Effector memory CD4-positive, alpha-beta T cell (primary cell): ENCODE measurements at regions not wholly inside any gene's neighbourhood (a gene's known extent, or its start where the extent isn't known, plus 50 kb on each side); places are given as distances from the start of the nearest gene placed in this dataset.

Experiments used
- DNase-seq, 3 donors: peaks; one replicate each; pipeline ENCODE4 v3.0.0-alpha.2; 2020
- H3K27ac ChIP-seq: 2 replicates; pipeline ENCODE4 v1.7.0; 2013; ENCODE audit warnings: mild to moderate bottlenecking, low read length, moderate library complexity; ENCODE audit not compliant: insufficient read depth, poor library complexity, severe bottlenecking
- H3K27me3 ChIP-seq: replicated peaks from 2 replicates; pipeline ENCODE4 v1.7.0; 2013; ENCODE audit warnings: mild to moderate bottlenecking, low read length; ENCODE audit not compliant: insufficient read depth, control insufficient read depth, poor library complexity, severe bottlenecking
- H3K36me3 ChIP-seq: 2 replicates; pipeline ENCODE4 v1.7.0; 2013; ENCODE audit warnings: mild to moderate bottlenecking, low read length, moderate library complexity; ENCODE audit not compliant: control insufficient read depth, insufficient read depth
- H3K4me1 ChIP-seq: 2 replicates; pipeline ENCODE4 v1.7.0; 2013; ENCODE audit warnings: low read length, mild to moderate bottlenecking; ENCODE audit not compliant: control insufficient read depth, insufficient read depth, poor library complexity, severe bottlenecking
- H3K4me3 ChIP-seq: 2 replicates; pipeline ENCODE4 v1.7.0; 2013; ENCODE audit warnings: low read length, low read depth, mild to moderate bottlenecking; ENCODE audit not compliant: insufficient read depth, poor library complexity, severe bottlenecking
- H3K9me3 ChIP-seq: 2 replicates; pipeline ENCODE4 v1.7.0; 2013; ENCODE audit warnings: mild to moderate bottlenecking, low read length, moderate library complexity; ENCODE audit not compliant: control insufficient read depth

GRCh38 chr6:23465912-23466311 lies 660.1 kb upstream of the NRSN1 start:
- no peaks in the 10 kb centered on the region for H3K36me3 ChIP-seq
- H3K4me3 ChIP-seq: no peak overlapping the region
- H3K27ac ChIP-seq: no peak overlapping the region
- H3K9me3 ChIP-seq: no peaks in the 10 kb centered on the region
- H3K27me3 ChIP-seq: no peaks in the 10 kb centered on the region
- DNase-seq: no peak
- no peaks in the 10 kb centered on the region for H3K4me1 ChIP-seq

- H3K4me1 ChIP-seq: no peaks in the 10 kb centered on the region
- no peak for DNase-seq
- no peaks in the 10 kb centered on the region for H3K27me3 ChIP-seq
- H3K27ac ChIP-seq: no peak overlapping the region
- no peaks in the 10 kb centered on the region for H3K36me3 ChIP-seq
- H3K4me3 ChIP-seq: no peak overlapping the region
- H3K9me3 ChIP-seq: no peaks in the 10 kb centered on the region
Measured at GRCh38 chr6:23477586-23477985, 648.4 kb upstream of the NRSN1 start.

GRCh38 chr6:23478312-23478711 lies 647.7 kb upstream of the NRSN1 start:
- DNase-seq: no peak
- no peaks in the 10 kb centered on the region for H3K36me3 ChIP-seq

GRCh38 chr6:23483896-23484295 lies 642.1 kb upstream of the NRSN1 start:
- Histone ChIP-seq H3K27me3 (no peaks in the 10 kb centered on the region), H3K36me3 (no peaks in the 10 kb centered on the region), H3K27ac (no peak overlapping the region), H3K4me3 (no peak overlapping the region), H3K4me1 (no peaks in the 10 kb centered on the region), H3K9me3 (no peaks in the 10 kb centered on the region)
- no peak for DNase-seq

More at GRCh38 chr6:23478312-23478711, 647.7 kb upstream of the NRSN1 start:
- H3K27ac ChIP-seq: no peak overlapping the region
- no peaks in the 10 kb centered on the region for H3K4me1 ChIP-seq
- H3K27me3 ChIP-seq: no peaks in the 10 kb centered on the region
- no peaks in the 10 kb centered on the region for H3K9me3 ChIP-seq
- H3K4me3 ChIP-seq: no peak overlapping the region

GRCh38 chr6:23494367-23494766 lies 631.6 kb upstream of the NRSN1 start:
- no peaks in the 10 kb centered on the region for H3K9me3 ChIP-seq
- no peaks in the 10 kb centered on the region for H3K36me3 ChIP-seq
- no peaks in the 10 kb centered on the region for H3K27me3 ChIP-seq

GRCh38 chr6:23498013-23498412 lies 628.0 kb upstream of the NRSN1 start:
- Histone ChIP-seq H3K27ac (no peak overlapping the region), H3K9me3 (no peaks in the 10 kb centered on the region), H3K4me1 (no peaks in the 10 kb centered on the region), H3K27me3 (no peaks in the 10 kb centered on the region), H3K36me3 (no peaks in the 10 kb centered on the region), H3K4me3 (no peak overlapping the region)
- no peak for DNase-seq

More at GRCh38 chr6:23494367-23494766, 631.6 kb upstream of the NRSN1 start:
- Histone ChIP-seq H3K27ac (no peak overlapping the region), H3K4me1 (no peaks in the 10 kb centered on the region), H3K4me3 (no peak overlapping the region)
- DNase-seq: no peak

- H3K27me3 ChIP-seq: no peaks in the 10 kb centered on the region
- no peaks in the 10 kb centered on the region for H3K36me3 ChIP-seq
- DNase-seq: no peak
- H3K9me3 ChIP-seq: no peaks in the 10 kb centered on the region
- H3K27ac ChIP-seq: no peak overlapping the region
- H3K4me3 ChIP-seq: no peak overlapping the region
- H3K4me1 ChIP-seq: no peaks in the 10 kb centered on the region
Measured at GRCh38 chr6:23499549-23499948, 626.5 kb upstream of the NRSN1 start.

GRCh38 chr6:23503173-23503572 lies 622.8 kb upstream of the NRSN1 start:
- Histone ChIP-seq H3K4me3 (no peak overlapping the region), H3K36me3 (no peaks in the 10 kb centered on the region), H3K4me1 (no peaks in the 10 kb centered on the region), H3K27ac (no peak overlapping the region), H3K27me3 (no peaks in the 10 kb centered on the region), H3K9me3 (no peaks in the 10 kb centered on the region)
- DNase-seq: no peak

- H3K9me3 ChIP-seq: no peaks in the 10 kb centered on the region
- no peak overlapping the region for H3K27ac ChIP-seq
- no peak overlapping the region for H3K4me3 ChIP-seq
- DNase-seq: no peak
- H3K4me1 ChIP-seq: no peaks in the 10 kb centered on the region
- H3K36me3 ChIP-seq: no peaks in the 10 kb centered on the region
- no peaks in the 10 kb centered on the region for H3K27me3 ChIP-seq
Measured at GRCh38 chr6:23505026-23505425, 621.0 kb upstream of the NRSN1 start.

GRCh38 chr6:23510778-23511510 lies 615.1 kb upstream of the NRSN1 start:
- H3K4me1 ChIP-seq: no peaks in the 10 kb centered on the region
- H3K27ac ChIP-seq: no peak overlapping the region
- H3K4me3 ChIP-seq: no peak overlapping the region
- H3K9me3 ChIP-seq: no peaks in the 10 kb centered on the region
- no peaks in the 10 kb centered on the region for H3K27me3 ChIP-seq
- DNase-seq: no peak
- no peaks in the 10 kb centered on the region for H3K36me3 ChIP-seq
